KMS-11 (cell line): ENCODE measurements at regions not wholly inside any gene's neighbourhood (a gene's known extent, or its start where the extent isn't known, plus 50 kb on each side); places are given as distances from the start of the nearest gene placed in this dataset.
"Not testable (repeated sequence)": the region's sequence is repeated elsewhere in the genome, so short reads cannot be mapped to it uniquely, and the experiment has no call there.

ENCODE experiments used
- H2AFZ ChIP-seq: fragments of 200-600 bp; sonication (generic); 2 replicates; pipeline ENCODE4 v1.6.1; 2016; ENCODE audit warnings: antibody characterized with exemption, mixed run types, low read depth
- H3K27ac ChIP-seq: fragments of 200-600 bp; sonication (generic); 2 replicates; pipeline ENCODE4 v1.6.1; 2016; ENCODE audit warnings: mild to moderate bottlenecking, mixed run types
- H3K27me3 ChIP-seq: fragments of 200-600 bp; sonication (generic); 2 replicates; pipeline ENCODE4 v1.6.1; 2017; ENCODE audit warnings: mild to moderate bottlenecking, low read depth, mixed run types, moderate library complexity; ENCODE audit not compliant: insufficient read depth
- H3K36me3 ChIP-seq: fragments of 200-600 bp; sonication (generic); 2 replicates; pipeline ENCODE4 v1.6.1; 2017; ENCODE audit warnings: mild to moderate bottlenecking, mixed run types; ENCODE audit not compliant: insufficient read depth
- H3K4me1 ChIP-seq: fragments of 200-600 bp; sonication (generic); 2 replicates; pipeline ENCODE4 v1.6.1; 2016; ENCODE audit warnings: mild to moderate bottlenecking, low read depth, mixed run types; ENCODE audit not compliant: poor library complexity, severe bottlenecking
- H3K4me2 ChIP-seq: fragments of 200-600 bp; sonication (generic); 2 replicates; pipeline ENCODE4 v1.7.0; 2016; ENCODE audit warnings: mild to moderate bottlenecking, mixed run types
- H3K4me3 ChIP-seq: fragments of 200-600 bp; sonication (generic); IDR thresholded peaks from 2 replicates; pipeline ENCODE4 v1.6.1; 2017; ENCODE audit warnings: low read depth, low read length, mixed read lengths; ENCODE audit not compliant: insufficient read depth
- H3K79me2 ChIP-seq: fragments of 200-600 bp; sonication (generic); 2 replicates; pipeline ENCODE4 v1.6.1; 2016; ENCODE audit warnings: low read depth, mixed run types; ENCODE audit not compliant: insufficient read depth
- H3K9ac ChIP-seq: fragments of 200-600 bp; sonication (generic); 2 replicates; pipeline ENCODE4 v1.6.1; 2016; ENCODE audit warnings: mild to moderate bottlenecking, mixed run types
- H4K20me1 ChIP-seq: fragments of 200-600 bp; sonication (generic); 2 replicates; pipeline ENCODE4 v1.6.1; 2016; ENCODE audit warnings: mild to moderate bottlenecking, mixed run types; ENCODE audit not compliant: insufficient read depth
- TF ChIP-seq, protein P1 (sequence below): fragments of 200-600 bp; sonication (generic); conservative IDR thresholded peaks from 2 replicates; pipeline ENCODE4 v1.6.1; 2017; ENCODE audit warnings: low read depth, mild to moderate bottlenecking, antibody characterized with exemption, low read length, moderate library complexity, mixed read lengths

- TF ChIP-seq, protein P1, sequence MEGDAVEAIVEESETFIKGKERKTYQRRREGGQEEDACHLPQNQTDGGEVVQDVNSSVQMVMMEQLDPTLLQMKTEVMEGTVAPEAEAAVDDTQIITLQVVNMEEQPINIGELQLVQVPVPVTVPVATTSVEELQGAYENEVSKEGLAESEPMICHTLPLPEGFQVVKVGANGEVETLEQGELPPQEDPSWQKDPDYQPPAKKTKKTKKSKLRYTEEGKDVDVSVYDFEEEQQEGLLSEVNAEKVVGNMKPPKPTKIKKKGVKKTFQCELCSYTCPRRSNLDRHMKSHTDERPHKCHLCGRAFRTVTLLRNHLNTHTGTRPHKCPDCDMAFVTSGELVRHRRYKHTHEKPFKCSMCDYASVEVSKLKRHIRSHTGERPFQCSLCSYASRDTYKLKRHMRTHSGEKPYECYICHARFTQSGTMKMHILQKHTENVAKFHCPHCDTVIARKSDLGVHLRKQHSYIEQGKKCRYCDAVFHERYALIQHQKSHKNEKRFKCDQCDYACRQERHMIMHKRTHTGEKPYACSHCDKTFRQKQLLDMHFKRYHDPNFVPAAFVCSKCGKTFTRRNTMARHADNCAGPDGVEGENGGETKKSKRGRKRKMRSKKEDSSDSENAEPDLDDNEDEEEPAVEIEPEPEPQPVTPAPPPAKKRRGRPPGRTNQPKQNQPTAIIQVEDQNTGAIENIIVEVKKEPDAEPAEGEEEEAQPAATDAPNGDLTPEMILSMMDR = no peak
- Histone ChIP-seq H3K9ac (no peak overlapping the region), H4K20me1 (no peaks in the 10 kb centered on the region), H3K27ac (no peak overlapping the region), H3K79me2 (no peaks in the 10 kb centered on the region), H3K4me3 (no peak overlapping the region), H3K4me2 (no peak overlapping the region), H3K27me3 (no peaks in the 10 kb centered on the region), H2AFZ (no peak overlapping the region), H3K36me3 (no peaks in the 10 kb centered on the region), H3K4me1 (no peaks in the 10 kb centered on the region)
Observed at GRCh38 chr3:20924646-20925385, 738.8 kb upstream of the SGO1 start.

GRCh38 chr3:20921112-20921511 lies 735.1 kb upstream of the SGO1 start:
- H3K4me2 ChIP-seq, H2AFZ ChIP-seq, H3K4me3 ChIP-seq, H3K9ac ChIP-seq, H3K27me3 ChIP-seq, H3K36me3 ChIP-seq, H3K79me2 ChIP-seq, H4K20me1 ChIP-seq, H3K4me1 ChIP-seq, H3K27ac ChIP-seq: not testable (repeated sequence)

DNA sequence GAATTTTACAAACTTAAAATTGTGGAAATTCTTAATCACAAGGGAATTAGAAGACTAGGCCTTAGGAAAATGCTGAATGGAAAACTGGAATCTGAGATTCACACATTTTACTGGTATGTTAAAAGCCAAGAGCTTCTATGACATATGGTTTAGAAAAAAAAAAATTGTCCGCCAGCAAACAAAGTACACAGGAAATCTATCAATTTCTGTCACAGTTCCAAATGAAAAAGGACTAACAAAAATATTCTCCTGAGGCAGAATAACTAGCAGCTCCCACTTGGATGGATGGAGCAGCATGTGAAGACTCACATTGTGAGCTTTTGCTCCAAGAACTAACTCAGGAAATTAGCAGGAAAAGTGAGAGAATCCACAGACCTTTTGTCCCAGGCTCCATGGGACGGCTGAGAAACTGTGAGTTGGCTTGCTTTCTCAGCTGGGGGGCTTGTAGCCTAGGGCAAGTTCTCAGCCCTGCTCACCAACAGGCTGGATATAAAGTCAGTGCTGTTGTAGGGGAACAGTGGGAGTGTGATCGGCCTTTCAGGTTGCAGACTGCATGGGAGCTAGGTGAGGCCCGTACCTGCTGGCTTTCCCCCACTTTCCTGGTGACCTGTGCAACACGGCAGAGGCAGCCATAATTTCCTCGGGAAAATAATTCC lies 731.1 kb upstream of the SGO1 start:
- TF ChIP-seq, protein P1 = no peak
- Histone ChIP-seq H3K79me2 (no peaks in the 10 kb centered on the region), H3K4me2 (no peak overlapping the region), H3K36me3 (no peaks in the 10 kb centered on the region), H3K27ac (no peak overlapping the region), H4K20me1 (no peaks in the 10 kb centered on the region), H2AFZ (no peak overlapping the region), H3K4me1 (no peaks in the 10 kb centered on the region), H3K27me3 (no peaks in the 10 kb centered on the region), H3K9ac (no peak overlapping the region), H3K4me3 (no peak overlapping the region)

GRCh38 chr3:20914310-20914709 lies 728.3 kb upstream of the SGO1 start:
- Histone ChIP-seq H3K27ac (no peak overlapping the region), H3K9ac (no peak overlapping the region), H3K79me2 (no peaks in the 10 kb centered on the region), H3K27me3 (no peaks in the 10 kb centered on the region), H3K36me3 (no peaks in the 10 kb centered on the region), H2AFZ (no peak overlapping the region), H4K20me1 (no peaks in the 10 kb centered on the region), H3K4me2 (no peak overlapping the region), H3K4me1 (no peaks in the 10 kb centered on the region), H3K4me3 (no peak overlapping the region)
- TF ChIP-seq, protein P1 = no peak

- H3K9ac ChIP-seq = no peak overlapping the region
- no peak overlapping the region for H3K27ac ChIP-seq
- no peaks in the 10 kb centered on the region for H4K20me1 ChIP-seq
- no peak overlapping the region for H2AFZ ChIP-seq
- TF ChIP-seq, protein P1 = no peak
- no peaks in the 10 kb centered on the region for H3K4me1 ChIP-seq
- H3K79me2 ChIP-seq = no peaks in the 10 kb centered on the region
- H3K36me3 ChIP-seq = no peaks in the 10 kb centered on the region
- H3K27me3 ChIP-seq = no peaks in the 10 kb centered on the region
- no peak overlapping the region for H3K4me3 ChIP-seq
- H3K4me2 ChIP-seq = no peak overlapping the region
Observed at GRCh38 chr3:20912406-20912805, 726.4 kb upstream of the SGO1 start.
